ENCODE measurements at regions not wholly inside any gene's neighbourhood (a gene's known extent, or its start where the extent isn't known, plus 50 kb on each side); places are given as distances from the start of the nearest gene placed in this dataset.

GRCh38 chrX:55144697-55145096 is 55.9 kb downstream of the PAGE2 start:
- BruUV-seq (replicated peaks): no TSS peak
- H3K9me3 ChIP-seq (ENCODE audit: low read length): no peaks in the 10 kb centered on the region
- CTCF ChIA-PET (ENCODE audit: unreplicated experiment): no interaction called here
- no peak overlapping the region for H3K27ac ChIP-seq (ENCODE audit: low read depth, low read length, poor library complexity, severe bottlenecking)
- no peaks in the 10 kb centered on the region for H3K36me3 ChIP-seq (ENCODE audit: insufficient read depth, low read length)
- no peaks in the 10 kb centered on the region for H4K20me1 ChIP-seq (ENCODE audit: insufficient read depth, low read length)
- POLR2A ChIA-PET: interaction anchor here (1.2 kb wide), 1 partner anchor 273 kb away, joined by 3 read pairs; no protein-coding TSS in a partner anchor
- no peak overlapping the region for H3K4me3 ChIP-seq (ENCODE audit: low read depth, low read length, poor library complexity, severe bottlenecking)
- no peaks in the 10 kb centered on the region for H3K79me2 ChIP-seq (ENCODE audit: insufficient read depth, low read depth, low read length)
- H2AFZ ChIP-seq (ENCODE audit: low read length): no peak overlapping the region
- no peak for DNase-seq (ENCODE audit: low spot score)
- intact Hi-C loops (cut with micrococcal nuclease; ENCODE audit: unreplicated experiment): no loop called here
- no peaks in the 10 kb centered on the region for H3K4me1 ChIP-seq (ENCODE audit: insufficient read depth, low read length, poor library complexity, severe bottlenecking)
- H3K9me2 ChIP-seq (ENCODE audit: insufficient read depth, low read length): no peaks in the 10 kb centered on the region
- TF ChIP-seq EZH2phosphoT487 (IDR thresholded peaks at IDR 0.05; ENCODE audit: borderline replicate concordance, low read depth, low read length) (no peak), CTCF (conservative IDR thresholded peaks at IDR 0.05; ENCODE audit: low read length) (no peak)
- no peak overlapping the region for H3K4me2 ChIP-seq (ENCODE audit: low read length)

DNA sequence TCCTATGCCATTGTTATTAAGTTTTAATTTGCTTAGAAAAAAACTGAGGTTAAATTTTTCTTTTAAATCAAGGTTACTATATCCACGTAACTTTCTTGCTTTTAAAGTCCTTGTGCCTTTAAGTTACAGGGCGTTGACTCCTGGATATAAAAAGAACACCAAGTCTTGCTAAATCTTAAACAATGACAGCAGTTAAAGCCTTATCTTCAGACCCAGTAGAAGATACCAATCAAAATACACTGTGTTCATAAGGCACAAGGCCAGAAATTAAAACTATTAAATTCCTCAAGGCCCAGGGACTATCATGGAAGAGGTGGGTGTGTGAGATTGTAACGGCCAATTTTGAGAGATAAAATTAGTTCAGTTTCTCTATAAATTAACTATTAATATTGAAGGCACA is 60.4 kb downstream of the PAGE2 start:
- Histone ChIP-seq H4K20me1 (ENCODE audit: insufficient read depth, low read length) (no peaks in the 10 kb centered on the region), H3K36me3 (ENCODE audit: insufficient read depth, low read length) (no peaks in the 10 kb centered on the region), H3K4me1 (ENCODE audit: insufficient read depth, low read length, poor library complexity, severe bottlenecking) (no peaks in the 10 kb centered on the region), H3K9me2 (ENCODE audit: insufficient read depth, low read length) (no peaks in the 10 kb centered on the region), H3K79me2 (ENCODE audit: insufficient read depth, low read depth, low read length) (no peaks in the 10 kb centered on the region), H3K9me3 (ENCODE audit: low read length) (no peaks in the 10 kb centered on the region), H3K4me2 (ENCODE audit: low read length) (no peak overlapping the region), H2AFZ (ENCODE audit: low read length) (no peak overlapping the region), H3K27ac (ENCODE audit: low read depth, low read length, poor library complexity, severe bottlenecking) (no peak overlapping the region), H3K4me3 (ENCODE audit: low read depth, low read length, poor library complexity, severe bottlenecking) (no peak overlapping the region)
- no TSS peak for BruUV-seq (replicated peaks)
- CTCF ChIA-PET (ENCODE audit: unreplicated experiment): no interaction called here
- intact Hi-C loops (cut with micrococcal nuclease; ENCODE audit: unreplicated experiment): no loop called here
- no peak for DNase-seq (ENCODE audit: low spot score)
- TF ChIP-seq CTCF (conservative IDR thresholded peaks at IDR 0.05; ENCODE audit: low read length) (no peak), EZH2phosphoT487 (IDR thresholded peaks at IDR 0.05; ENCODE audit: borderline replicate concordance, low read depth, low read length) (no peak)
- POLR2A ChIA-PET: interaction anchor here (0.7 kb wide), 1 partner anchor 1193 kb away, joined by 4 read pairs; no protein-coding TSS in a partner anchor

DNA sequence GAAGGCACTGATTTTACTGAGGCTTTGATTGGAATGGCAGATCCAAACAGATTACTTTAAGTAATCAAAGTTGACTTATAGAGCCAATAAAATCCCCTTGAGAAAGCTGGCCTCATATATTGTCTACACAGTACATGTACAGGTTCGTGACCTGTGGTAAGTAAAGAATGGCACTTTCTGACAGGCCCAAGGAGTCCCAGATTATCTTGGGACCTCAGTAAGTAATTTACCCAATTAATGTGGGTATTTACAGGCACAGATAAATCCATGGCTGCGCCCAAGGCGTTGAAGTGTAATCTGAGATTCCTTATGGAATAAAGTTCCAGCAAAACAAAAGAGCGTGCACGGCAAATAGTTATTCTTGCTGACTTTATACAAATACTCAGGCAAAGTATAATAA is 62.4 kb downstream of the PAGE2 start:
- Histone ChIP-seq H3K36me3 (ENCODE audit: insufficient read depth, low read length) (no peaks in the 10 kb centered on the region), H3K9me2 (ENCODE audit: insufficient read depth, low read length) (no peaks in the 10 kb centered on the region), H4K20me1 (ENCODE audit: insufficient read depth, low read length) (no peaks in the 10 kb centered on the region), H3K4me2 (ENCODE audit: low read length) (no peak overlapping the region), H2AFZ (ENCODE audit: low read length) (no peak overlapping the region), H3K4me1 (ENCODE audit: insufficient read depth, low read length, poor library complexity, severe bottlenecking) (no peaks in the 10 kb centered on the region), H3K4me3 (ENCODE audit: low read depth, low read length, poor library complexity, severe bottlenecking) (no peak overlapping the region), H3K9me3 (ENCODE audit: low read length) (no peaks in the 10 kb centered on the region), H3K27ac (ENCODE audit: low read depth, low read length, poor library complexity, severe bottlenecking) (no peak overlapping the region), H3K79me2 (ENCODE audit: insufficient read depth, low read depth, low read length) (no peaks in the 10 kb centered on the region)
- no TSS peak for BruUV-seq (replicated peaks)
- ChIA-PET CTCF (ENCODE audit: unreplicated experiment) (no interaction called here), POLR2A (no interaction called here)
- TF ChIP-seq CTCF (conservative IDR thresholded peaks at IDR 0.05; ENCODE audit: low read length) (no peak), EZH2phosphoT487 (IDR thresholded peaks at IDR 0.05; ENCODE audit: borderline replicate concordance, low read depth, low read length) (no peak)
- intact Hi-C loops (cut with micrococcal nuclease; ENCODE audit: unreplicated experiment): no loop called here
- DNase-seq (ENCODE audit: low spot score): no peak
